ENCODE measurements at regions not wholly inside any gene's neighbourhood (a gene's known extent, or its start where the extent isn't known, plus 50 kb on each side); places are given as distances from the start of the nearest gene placed in this dataset.
"Not testable (repeated sequence)": the region's sequence is repeated elsewhere in the genome, so short reads cannot be mapped to it uniquely, and the experiment has no call there.

DNA sequence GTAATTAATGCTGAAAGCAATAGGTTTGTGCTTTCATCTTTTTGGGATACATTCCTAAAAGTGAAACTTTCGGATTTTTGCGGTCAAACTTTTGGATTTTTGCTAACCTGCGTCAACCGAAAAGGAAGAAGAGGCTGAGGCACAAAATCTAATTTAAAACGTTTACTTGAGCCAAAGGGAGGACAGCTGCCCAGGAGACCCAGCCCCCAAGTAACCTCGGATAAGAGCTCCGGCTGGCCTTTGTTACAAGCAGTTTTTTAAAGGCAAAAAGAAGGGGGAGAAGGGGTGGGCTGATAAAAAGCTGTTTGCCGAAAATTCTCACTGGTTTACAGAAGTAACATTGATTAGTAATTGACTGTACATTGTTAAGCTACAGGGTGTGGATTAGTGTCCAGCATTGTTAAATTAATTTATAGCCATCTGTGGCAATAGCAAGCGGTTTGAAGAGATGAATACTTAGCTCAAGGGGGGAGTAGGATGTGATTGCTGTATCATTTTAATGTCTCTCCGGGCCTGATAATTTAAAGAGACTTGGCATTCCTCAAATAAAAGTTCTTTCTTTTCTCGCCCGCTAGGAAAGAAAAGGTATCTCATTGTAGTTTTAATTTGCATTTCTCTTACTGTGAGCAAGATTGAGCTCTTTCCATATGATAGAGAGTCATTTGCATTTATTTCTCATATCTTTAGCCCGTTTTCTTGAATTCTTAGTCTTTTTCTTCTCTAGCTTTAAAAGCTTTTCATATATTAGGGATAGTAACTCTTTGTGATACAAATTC is 59.1 kb upstream of the USP9X start:
- WGBS (ENCODE audit: insufficient coverage) = 11% methylated on average over 8 of the region's 13 CpGs

DNA sequence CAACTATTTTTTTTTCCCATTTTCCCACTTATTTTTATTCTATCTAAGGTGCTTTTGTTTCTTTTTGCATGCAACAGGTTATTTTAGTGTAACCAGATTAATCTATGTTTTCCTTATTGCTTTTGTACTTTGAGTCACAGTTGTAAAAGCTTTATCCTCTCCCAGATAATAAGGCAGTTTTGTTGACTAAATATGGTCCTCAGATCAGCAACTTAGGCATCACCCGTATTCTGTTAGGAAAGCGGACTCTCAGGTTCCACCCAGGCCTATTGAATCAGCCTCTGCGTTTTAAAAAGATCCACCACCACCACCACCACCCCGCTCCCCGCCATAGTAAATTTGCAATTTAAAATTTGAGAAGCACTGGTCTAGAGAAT is 58.6 kb upstream of the USP9X start:
- H3K4me1 ChIP-seq (ENCODE audit: control insufficient read depth, insufficient read depth, low read length) = peaks cover 2% of the 10 kb centered on the region
- no peak overlapping the region for H3K4me3 ChIP-seq (ENCODE audit: low read length)
- no peak overlapping the region for H3K27ac ChIP-seq (ENCODE audit: low read length)
- no CpG with 5 or more reads among the region's 5 CpGs for WGBS (ENCODE audit: insufficient coverage)
- peaks cover 26% of the 10 kb centered on the region for H3K27me3 ChIP-seq (ENCODE audit: control insufficient read depth, insufficient read depth, low read length)
- no peaks in the 10 kb centered on the region for H3K9me3 ChIP-seq (replicated peaks; ENCODE audit: control insufficient read depth, low read depth, low read length)
- DNase-seq = no peak
- no peaks in the 10 kb centered on the region for H3K36me3 ChIP-seq (ENCODE audit: control insufficient read depth, insufficient read depth, low read length)

More for the DNA sequence above, 59.1 kb upstream of the USP9X start:
- Histone ChIP-seq H3K27ac (ENCODE audit: low read length) (peak overlapping the region; percentile 55), H3K9me3 (replicated peaks; ENCODE audit: control insufficient read depth, low read depth, low read length) (no peaks in the 10 kb centered on the region), H3K36me3 (ENCODE audit: control insufficient read depth, insufficient read depth, low read length) (no peaks in the 10 kb centered on the region), H3K4me1 (ENCODE audit: control insufficient read depth, insufficient read depth, low read length) (peaks cover 2% of the 10 kb centered on the region), H3K27me3 (ENCODE audit: control insufficient read depth, insufficient read depth, low read length) (peaks cover 23% of the 10 kb centered on the region), H3K4me3 (ENCODE audit: low read length) (no peak overlapping the region)
- DNase-seq = peak; percentile 57

DNA sequence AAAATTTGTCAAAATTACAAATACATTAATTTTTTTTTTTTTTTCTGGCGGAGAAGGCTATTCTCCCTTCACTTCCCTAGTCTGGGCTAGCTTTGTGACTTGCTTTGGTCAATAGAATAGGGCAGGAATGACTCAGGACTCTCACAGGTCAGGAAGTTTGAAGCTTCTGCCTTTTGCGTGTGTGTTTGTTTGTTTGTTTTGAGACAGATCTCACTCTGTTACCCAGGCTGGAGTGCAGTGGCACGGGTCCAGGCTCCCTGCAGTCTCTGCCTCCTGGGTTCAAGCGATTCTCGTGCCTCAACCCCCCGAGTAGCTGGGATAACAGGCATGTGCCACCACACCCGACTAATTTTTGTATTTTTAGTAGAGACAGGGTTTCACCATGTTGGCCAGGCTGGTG is 55.9 kb upstream of the USP9X start:
- H3K4me1 ChIP-seq (ENCODE audit: control insufficient read depth, insufficient read depth, low read length) = peaks cover 2% of the 10 kb centered on the region
- no peak overlapping the region for H3K4me3 ChIP-seq (ENCODE audit: low read length)
- 67% methylated on average over 4 of the region's 7 CpGs for WGBS (ENCODE audit: insufficient coverage)
- H3K9me3 ChIP-seq (replicated peaks; ENCODE audit: control insufficient read depth, low read depth, low read length) = no peaks in the 10 kb centered on the region
- no peaks in the 10 kb centered on the region for H3K36me3 ChIP-seq (ENCODE audit: control insufficient read depth, insufficient read depth, low read length)
- no peak overlapping the region for H3K27ac ChIP-seq (ENCODE audit: low read length)
- H3K27me3 ChIP-seq (ENCODE audit: control insufficient read depth, insufficient read depth, low read length) = peaks cover 22% of the 10 kb centered on the region
- DNase-seq = no peak

DNA sequence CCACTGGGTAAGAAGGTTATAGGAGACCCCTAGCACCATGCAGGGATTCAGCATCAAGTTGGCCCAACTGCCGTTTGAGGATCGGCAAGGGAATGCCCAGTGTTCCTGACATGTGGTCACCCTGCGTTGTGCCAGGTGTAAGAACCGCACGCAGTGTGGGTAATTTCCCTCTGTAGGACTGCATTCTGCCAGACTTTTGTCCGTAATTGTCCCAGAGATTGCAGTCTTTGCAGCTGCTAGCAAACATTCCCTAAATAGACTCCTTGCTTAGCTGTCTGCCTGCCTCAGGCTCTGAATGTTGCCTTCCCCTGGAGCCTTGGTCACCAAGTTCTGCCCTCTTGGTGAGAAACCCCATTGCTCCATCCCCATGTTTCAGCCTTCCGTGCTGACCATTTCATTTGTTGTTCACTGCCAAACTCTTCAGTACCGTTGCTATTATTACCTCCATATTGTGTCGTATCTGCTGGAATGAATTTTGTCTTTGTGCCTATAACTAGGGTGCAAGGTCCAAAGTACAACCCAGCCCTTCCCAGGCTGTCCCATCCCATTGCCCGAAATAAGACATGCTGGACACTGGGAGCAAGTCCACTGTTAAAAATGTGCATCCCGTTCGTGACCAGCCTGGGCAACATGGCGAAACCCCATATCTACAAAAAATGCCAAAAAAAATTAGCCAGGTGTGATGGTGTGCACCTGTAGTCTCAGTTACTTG is 53.8 kb upstream of the USP9X start:
- H3K27me3 ChIP-seq (ENCODE audit: control insufficient read depth, insufficient read depth, low read length) = peaks cover 14% of the 10 kb centered on the region
- H3K36me3 ChIP-seq (ENCODE audit: control insufficient read depth, insufficient read depth, low read length) = no peaks in the 10 kb centered on the region
- WGBS (ENCODE audit: insufficient coverage) = 91% methylated on average over 7 of the region's 13 CpGs
- H3K4me3 ChIP-seq (ENCODE audit: low read length) = no peak overlapping the region
- H3K4me1 ChIP-seq (ENCODE audit: control insufficient read depth, insufficient read depth, low read length) = no peaks in the 10 kb centered on the region
- no peak for DNase-seq
- H3K9me3 ChIP-seq (replicated peaks; ENCODE audit: control insufficient read depth, low read depth, low read length) = no peaks in the 10 kb centered on the region
- no peak overlapping the region for H3K27ac ChIP-seq (ENCODE audit: low read length)

DNA sequence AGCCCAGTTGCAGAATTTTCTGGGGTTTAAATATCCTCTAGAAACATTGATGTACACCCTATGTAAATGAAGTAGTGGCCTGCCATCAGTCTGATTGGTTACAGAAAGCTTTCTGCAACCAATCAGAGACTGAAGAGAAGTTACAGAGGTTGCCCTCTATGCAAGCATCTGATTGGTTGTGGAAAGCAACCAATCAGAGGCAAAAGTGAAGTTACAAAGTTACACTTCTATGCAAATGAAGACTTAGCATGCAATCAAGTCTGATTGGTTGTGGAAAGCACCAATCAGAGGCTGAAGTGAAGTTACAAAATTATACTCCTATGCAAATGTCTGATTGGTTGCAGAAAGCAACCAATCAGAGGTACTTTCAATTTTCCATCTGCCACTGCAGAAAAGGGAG is 51.9 kb upstream of the USP9X start:
- peaks cover 16% of the 10 kb centered on the region for H3K27me3 ChIP-seq (ENCODE audit: control insufficient read depth, insufficient read depth, low read length)
- H3K9me3 ChIP-seq (replicated peaks; ENCODE audit: control insufficient read depth, low read depth, low read length) = no peaks in the 10 kb centered on the region
- no peak overlapping the region for H3K27ac ChIP-seq (ENCODE audit: low read length)
- no peaks in the 10 kb centered on the region for H3K4me1 ChIP-seq (ENCODE audit: control insufficient read depth, insufficient read depth, low read length)
- no peak overlapping the region for H3K4me3 ChIP-seq (ENCODE audit: low read length)
- peak; percentile 20 for DNase-seq
- H3K36me3 ChIP-seq (ENCODE audit: control insufficient read depth, insufficient read depth, low read length) = no peaks in the 10 kb centered on the region

DNA sequence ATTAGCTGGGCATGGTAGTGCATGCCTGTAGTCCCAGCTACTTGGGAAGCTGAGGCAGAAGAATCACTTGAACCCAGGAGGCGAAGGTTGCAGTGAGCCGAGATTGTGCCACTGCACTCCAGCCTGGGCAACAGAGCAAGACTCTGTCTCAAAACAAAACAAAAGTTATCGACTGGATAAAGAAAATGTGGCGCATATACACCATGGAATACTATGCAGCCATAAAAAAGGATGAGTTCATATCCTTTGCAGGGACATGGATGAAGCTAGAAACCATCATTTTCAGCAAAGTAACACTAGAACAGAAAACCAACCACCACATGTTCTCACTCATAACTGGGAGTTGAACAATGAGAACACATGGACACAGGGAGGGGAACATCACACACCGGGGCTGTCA is 50.3 kb upstream of the USP9X start:
- not testable (repeated sequence) for H3K27ac ChIP-seq (ENCODE audit: low read length); H3K9me3 ChIP-seq (replicated peaks; ENCODE audit: control insufficient read depth, low read depth, low read length); DNase-seq; H3K36me3 ChIP-seq (ENCODE audit: control insufficient read depth, insufficient read depth, low read length); H3K4me3 ChIP-seq (ENCODE audit: low read length); H3K4me1 ChIP-seq (ENCODE audit: control insufficient read depth, insufficient read depth, low read length)
- WGBS (ENCODE audit: insufficient coverage) = 100% methylated on average over 2 of the region's 5 CpGs
- peaks cover 14% of the 10 kb centered on the region for H3K27me3 ChIP-seq (ENCODE audit: control insufficient read depth, insufficient read depth, low read length)
